HG03571 (cell line): ENCODE measurements at regions not wholly inside any gene's neighbourhood (a gene's known extent, or its start where the extent isn't known, plus 50 kb on each side); places are given as distances from the start of the nearest gene placed in this dataset.
A peak's percentile ranks its signal among the peaks of the same experiment; 100 is the strongest.

Experiments used
- ATAC-seq: cut with Tn5 transposase; IDR thresholded peaks from one replicate; pipeline ENCODE4 v1.9.1; 2021; ENCODE audit not compliant: unreplicated experiment

- no peak for ATAC-seq
Observed at GRCh38 chr5:169450464-169450863, 133.1 kb upstream of the SPDL1 start.

- ATAC-seq, result no peak
Observed at GRCh38 chr5:169448826-169449225, 134.7 kb upstream of the SPDL1 start.

GRCh38 chr5:169445191-169445590, 138.4 kb upstream of the SPDL1 start:
- ATAC-seq, result no peak

GRCh38 chr5:169442913-169443784, 140.4 kb upstream of the SPDL1 start:
- no peak for ATAC-seq

- no peak for ATAC-seq
Observed at GRCh38 chr5:169442403-169442874, 141.1 kb upstream of the SPDL1 start.

- no peak for ATAC-seq
Observed at GRCh38 chr5:169440107-169440705, 139.3 kb upstream of the SLIT3 start.

DNA sequence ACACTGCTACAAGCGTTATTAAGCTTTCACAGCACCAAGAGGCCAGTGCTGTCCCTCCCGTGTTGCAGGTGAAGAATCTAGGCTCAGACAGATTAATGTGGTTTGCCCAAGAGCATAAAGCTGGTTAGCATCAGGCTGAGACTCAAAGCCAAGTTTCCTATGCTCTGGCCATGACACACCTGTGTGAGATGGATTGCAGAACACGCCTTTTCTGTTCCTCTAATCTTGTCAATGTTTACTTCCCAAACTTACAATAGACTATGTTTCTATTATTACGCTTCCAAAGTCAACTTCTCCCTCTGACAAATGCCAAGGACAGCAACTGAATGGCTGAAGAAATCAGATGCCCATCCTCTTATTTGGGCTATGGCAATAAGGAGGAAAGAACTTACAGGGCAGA, 138.4 kb upstream of the SLIT3 start:
- ATAC-seq, result no peak

- ATAC-seq, result no peak
Observed at GRCh38 chr5:169435506-169436229, 134.7 kb upstream of the SLIT3 start.

GRCh38 chr5:169433221-169433651, 132.3 kb upstream of the SLIT3 start:
- ATAC-seq, result no peak

DNA sequence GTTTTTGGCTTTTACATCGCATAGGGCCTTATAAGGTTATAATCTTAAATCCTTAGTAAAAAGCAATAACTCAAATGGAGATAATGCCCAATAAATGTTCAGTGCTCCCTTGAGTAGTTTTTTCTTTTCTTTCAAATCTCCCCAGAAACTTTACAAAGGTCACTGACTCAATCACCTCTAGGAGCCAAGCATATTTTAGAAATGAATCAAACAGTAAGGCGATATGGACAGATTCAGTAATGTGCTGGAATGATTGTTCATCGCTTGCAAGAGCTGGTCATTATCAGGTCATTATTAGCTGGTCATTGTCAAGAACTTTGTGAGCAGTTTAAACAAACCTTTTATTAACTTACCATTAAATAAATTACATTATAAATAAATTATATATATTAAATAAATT, 130.4 kb upstream of the SLIT3 start:
- ATAC-seq, result no peak

DNA sequence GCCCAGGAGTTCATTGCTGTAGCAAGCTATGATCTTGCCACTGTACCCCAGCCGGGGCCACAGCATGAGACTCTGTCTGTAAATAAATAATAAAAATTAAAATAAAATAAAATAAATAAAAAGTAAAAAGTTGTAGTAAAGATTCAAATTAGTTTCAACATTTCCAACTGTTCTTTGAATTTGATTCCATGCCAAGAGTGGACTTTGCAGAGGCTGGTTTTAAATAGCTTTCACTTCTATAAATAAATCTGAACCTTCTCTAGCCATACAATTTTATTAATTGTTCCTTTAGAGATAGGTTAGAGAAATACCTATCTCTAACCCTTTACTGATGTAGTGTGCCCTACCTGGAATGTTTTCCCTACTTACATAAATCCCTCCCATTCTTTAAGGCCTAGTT, 129.7 kb upstream of the SLIT3 start:
- ATAC-seq, result no peak

DNA sequence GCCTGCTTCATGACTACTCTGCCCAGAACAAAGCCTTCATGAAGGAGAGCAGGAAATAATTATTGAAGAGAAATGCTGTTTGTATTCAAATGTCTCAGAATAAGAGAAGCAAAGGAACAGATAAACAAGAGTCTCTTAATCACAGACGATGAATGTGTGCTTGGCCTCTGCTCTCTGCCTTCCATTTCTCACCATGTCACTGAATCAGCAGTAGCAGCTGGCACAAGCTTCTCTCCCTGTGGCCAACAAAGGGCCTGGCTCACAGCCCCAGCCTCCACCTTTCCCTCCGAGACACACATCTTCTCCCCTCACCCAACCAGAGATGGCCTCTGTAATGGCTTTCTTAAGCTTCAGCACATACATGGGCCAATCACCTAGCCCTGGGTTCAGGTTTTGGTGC, 128.1 kb upstream of the SLIT3 start:
- no peak for ATAC-seq

GRCh38 chr5:169426784-169427183, 125.8 kb upstream of the SLIT3 start:
- ATAC-seq, result no peak

DNA sequence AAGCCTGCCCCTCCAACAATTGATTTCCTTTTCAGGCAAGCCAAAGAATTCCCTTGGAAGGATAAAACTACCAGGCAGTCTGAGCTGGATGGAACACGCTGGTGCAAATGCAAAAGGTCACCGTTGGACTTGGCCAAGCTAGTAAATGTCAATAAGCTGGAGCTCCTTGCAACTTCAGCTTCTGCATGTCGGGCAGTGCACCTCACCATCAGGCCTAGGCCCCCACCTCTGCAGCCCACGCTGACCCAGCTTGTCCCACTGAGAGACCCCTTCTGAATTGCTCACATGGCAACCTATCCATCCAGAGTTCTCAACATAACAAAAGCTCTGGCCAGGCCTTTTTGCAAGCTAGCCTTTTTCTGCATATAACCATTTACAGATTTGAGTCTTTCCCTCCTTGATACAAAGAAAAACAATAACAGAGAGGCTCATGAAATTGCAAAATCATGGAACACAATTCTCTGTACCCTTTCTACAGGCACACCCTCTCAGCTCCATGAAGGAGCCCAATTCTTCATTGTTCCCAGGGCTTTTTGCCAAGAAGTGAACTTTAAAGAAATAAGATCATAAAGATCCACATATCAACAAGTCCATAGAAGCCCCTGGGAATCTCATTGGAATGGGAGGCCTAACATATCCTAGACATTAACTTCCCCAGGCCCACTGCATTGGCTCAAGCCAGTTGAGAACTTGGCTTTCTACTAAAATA, 123.9 kb upstream of the SLIT3 start:
- ATAC-seq, result no peak

- ATAC-seq, result no peak
Observed at GRCh38 chr5:169424279-169424655, 123.3 kb upstream of the SLIT3 start.

GRCh38 chr5:169423580-169424278, 122.8 kb upstream of the SLIT3 start:
- no peak for ATAC-seq

GRCh38 chr5:169422087-169422486, 121.1 kb upstream of the SLIT3 start:
- no peak for ATAC-seq

GRCh38 chr5:169421677-169422076, 120.7 kb upstream of the SLIT3 start:
- no peak for ATAC-seq

DNA sequence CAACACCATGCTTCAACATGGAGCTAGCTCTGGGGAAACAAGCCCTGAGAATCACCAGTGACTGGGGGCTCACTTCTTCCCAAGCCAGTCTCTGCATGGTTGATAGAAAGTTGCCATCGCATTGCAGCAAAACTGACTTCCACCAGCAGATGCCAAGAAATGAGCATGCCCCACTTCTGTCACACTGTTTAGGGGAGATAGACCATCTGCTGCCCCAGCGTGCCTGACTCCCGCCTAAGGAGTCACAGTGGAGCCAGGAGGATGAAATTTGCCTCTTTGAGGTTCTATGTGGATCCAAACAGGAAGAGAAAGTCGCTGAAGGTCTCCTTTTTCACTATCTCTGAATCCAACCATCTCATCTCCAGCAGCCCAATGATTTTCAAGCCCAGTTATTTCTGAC, 116.7 kb upstream of the SLIT3 start:
- no peak for ATAC-seq

GRCh38 chr5:169416583-169417196, 115.8 kb upstream of the SLIT3 start:
- peak; percentile 97 for ATAC-seq
